Breast epithelium (tissue), 4 donors: ENCODE measurements at regions not wholly inside any gene's neighbourhood (a gene's known extent, or its start where the extent isn't known, plus 50 kb on each side); places are given as distances from the start of the nearest gene placed in this dataset.
A peak's percentile ranks its signal among the peaks of the same experiment; 100 is the strongest.

Source experiments
- DNase-seq, 2 donors: peaks; one replicate each; pipeline ENCODE4 v3.0.0-alpha.2; 2019; ENCODE audit warnings: low spot score in 2 of 2
- H3K27ac ChIP-seq, 2 donors: fragments of 200-600 bp; sonication (generic) in 1 of 2; one replicate each; pipeline ENCODE4 v1.5.1; 2016 to 2019; ENCODE audit warnings: mild to moderate bottlenecking in 1 of 2
- H3K27me3 ChIP-seq, 2 donors: fragments of 200-600 bp; sonication (generic) in 1 of 2; one replicate each; pipeline versions ENCODE4 v1.5.1 to v1.6.0; 2017 to 2019; ENCODE audit warnings: control low read depth in 1 of 2, mild to moderate bottlenecking in 1 of 2
- H3K36me3 ChIP-seq: fragments of 200-600 bp; one replicate; pipeline ENCODE4 v1.5.1; 2019
- H3K4me1 ChIP-seq, 2 donors: fragments of 200-600 bp; sonication (generic); one replicate each; pipeline ENCODE4 v1.5.1; 2016 to 2019; ENCODE audit warnings: control low read depth in 1 of 2
- H3K4me3 ChIP-seq, 3 donors: fragments of 200-600 bp; sonication (generic); 1 replicate in 2 of 3; 2 replicates in 1 of 3; pipeline ENCODE4 v1.5.1; 2016 to 2019; ENCODE audit warnings: mild to moderate bottlenecking in 3 of 3, moderate library complexity in 2 of 3
- H3K9me3 ChIP-seq, 2 donors: fragments of 200-600 bp; sonication (generic) in 1 of 2; one replicate each; pipeline ENCODE4 v1.5.1; 2016 to 2019; ENCODE audit warnings: control low read depth in 1 of 2
- POLR2A ChIP-seq: fragments of 450-650 bp; IDR thresholded peaks from one replicate; pipeline ENCODE4 v1.6.1; 2016; ENCODE audit warnings: antibody characterized with exemption, mild to moderate bottlenecking, moderate library complexity
- POLR2AphosphoS5 ChIP-seq, 3 donors: sonication (generic); formaldehyde crosslinking; IDR thresholded peaks; one replicate each; pipeline ENCODE4 v1.6.1; 2017; ENCODE audit warnings: antibody characterized with exemption in 3 of 3
- intact Hi-C: fragments of 100-400 bp; cut with DNase I; formaldehyde crosslinking; loops from one replicate; pipeline ENCODE4 v1.15.1; 2023; ENCODE audit warnings: low total_unique reads
- TF ChIP-seq, protein P1 (sequence below), 3 donors: fragments of 450-650 bp; IDR thresholded peaks; one replicate each; pipeline ENCODE4 v1.5.1; 2016 to 2017; ENCODE audit warnings: antibody characterized with exemption in 3 of 3, mild to moderate bottlenecking in 3 of 3, moderate library complexity in 3 of 3

DNA sequence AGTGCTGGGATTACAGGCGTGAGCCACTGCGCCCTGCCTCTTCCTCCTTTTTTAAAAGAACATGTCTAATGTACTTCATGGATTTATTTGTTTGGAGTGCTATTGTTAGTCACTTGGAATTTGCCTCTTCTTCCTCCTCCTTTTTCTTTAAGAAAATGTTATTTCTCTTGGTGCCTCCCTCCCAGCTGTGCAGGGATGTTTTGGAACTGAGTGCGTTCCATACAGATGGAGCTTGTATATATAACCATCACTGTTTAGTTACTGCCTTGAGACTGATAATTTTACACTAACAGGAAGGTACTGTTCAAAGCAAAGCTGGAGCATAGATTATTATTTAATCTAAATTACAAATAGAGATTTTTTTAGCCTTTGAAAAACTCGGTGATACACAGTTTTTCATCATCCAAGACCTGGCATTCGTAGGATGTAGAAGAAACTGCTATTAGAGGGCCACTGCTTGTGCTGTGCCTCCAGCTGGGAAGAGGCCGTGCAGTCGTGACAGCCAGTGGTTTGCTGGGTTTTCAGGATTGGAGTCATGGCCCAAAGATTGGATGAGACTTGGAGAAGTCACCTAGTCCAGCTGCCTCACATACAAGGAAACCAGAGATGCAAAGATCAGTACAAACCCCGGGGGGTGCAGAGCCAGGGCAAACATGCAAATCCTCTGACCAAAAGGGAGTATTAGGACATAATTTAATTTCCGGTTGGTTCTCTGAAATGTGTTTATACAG, 123.1 kb downstream of the PLEKHG1 start:
- Histone ChIP-seq H3K9me3 (no peaks in the 10 kb centered on the region), H3K36me3 (no peaks in the 10 kb centered on the region), H3K27ac (no peak overlapping the region), H3K27me3 (no peaks in the 10 kb centered on the region), H3K4me3 (no peak overlapping the region), H3K4me1 (no peaks in the 10 kb centered on the region)
- intact Hi-C loops: no loop called here
- TF ChIP-seq POLR2A (no peak), POLR2AphosphoS5 (IDR thresholded peaks at IDR 0.05) (no peak)
- TF ChIP-seq, protein P1, sequence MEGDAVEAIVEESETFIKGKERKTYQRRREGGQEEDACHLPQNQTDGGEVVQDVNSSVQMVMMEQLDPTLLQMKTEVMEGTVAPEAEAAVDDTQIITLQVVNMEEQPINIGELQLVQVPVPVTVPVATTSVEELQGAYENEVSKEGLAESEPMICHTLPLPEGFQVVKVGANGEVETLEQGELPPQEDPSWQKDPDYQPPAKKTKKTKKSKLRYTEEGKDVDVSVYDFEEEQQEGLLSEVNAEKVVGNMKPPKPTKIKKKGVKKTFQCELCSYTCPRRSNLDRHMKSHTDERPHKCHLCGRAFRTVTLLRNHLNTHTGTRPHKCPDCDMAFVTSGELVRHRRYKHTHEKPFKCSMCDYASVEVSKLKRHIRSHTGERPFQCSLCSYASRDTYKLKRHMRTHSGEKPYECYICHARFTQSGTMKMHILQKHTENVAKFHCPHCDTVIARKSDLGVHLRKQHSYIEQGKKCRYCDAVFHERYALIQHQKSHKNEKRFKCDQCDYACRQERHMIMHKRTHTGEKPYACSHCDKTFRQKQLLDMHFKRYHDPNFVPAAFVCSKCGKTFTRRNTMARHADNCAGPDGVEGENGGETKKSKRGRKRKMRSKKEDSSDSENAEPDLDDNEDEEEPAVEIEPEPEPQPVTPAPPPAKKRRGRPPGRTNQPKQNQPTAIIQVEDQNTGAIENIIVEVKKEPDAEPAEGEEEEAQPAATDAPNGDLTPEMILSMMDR (IDR thresholded peaks at IDR 0.05): no peak
- DNase-seq: no peak

DNA sequence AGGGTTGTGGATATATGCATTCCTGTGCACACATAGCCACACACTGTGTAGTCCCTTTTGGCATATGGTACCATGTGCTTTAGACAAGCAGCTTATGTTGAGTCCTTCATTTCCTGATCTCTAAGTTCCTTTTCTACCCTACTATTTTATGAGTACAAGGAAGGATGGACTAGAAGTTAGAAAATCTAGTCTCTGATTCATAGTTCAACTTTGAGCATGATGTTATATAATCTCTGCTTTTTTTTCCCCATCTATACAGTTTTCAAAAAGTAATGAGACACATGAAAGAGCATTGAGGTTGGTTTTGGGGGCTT, 123.6 kb downstream of the PLEKHG1 start:
- H3K4me3 ChIP-seq: no peak overlapping the region
- no peaks in the 10 kb centered on the region for H3K9me3 ChIP-seq
- no peak overlapping the region for H3K27ac ChIP-seq
- intact Hi-C loops: no loop called here
- no peaks in the 10 kb centered on the region for H3K4me1 ChIP-seq
- no peaks in the 10 kb centered on the region for H3K36me3 ChIP-seq
- no peak for DNase-seq
- no peaks in the 10 kb centered on the region for H3K27me3 ChIP-seq
- TF ChIP-seq, protein P1 (IDR thresholded peaks at IDR 0.05): no peak
- TF ChIP-seq POLR2A: no peak
- TF ChIP-seq POLR2AphosphoS5 (IDR thresholded peaks at IDR 0.05): no peak

DNA sequence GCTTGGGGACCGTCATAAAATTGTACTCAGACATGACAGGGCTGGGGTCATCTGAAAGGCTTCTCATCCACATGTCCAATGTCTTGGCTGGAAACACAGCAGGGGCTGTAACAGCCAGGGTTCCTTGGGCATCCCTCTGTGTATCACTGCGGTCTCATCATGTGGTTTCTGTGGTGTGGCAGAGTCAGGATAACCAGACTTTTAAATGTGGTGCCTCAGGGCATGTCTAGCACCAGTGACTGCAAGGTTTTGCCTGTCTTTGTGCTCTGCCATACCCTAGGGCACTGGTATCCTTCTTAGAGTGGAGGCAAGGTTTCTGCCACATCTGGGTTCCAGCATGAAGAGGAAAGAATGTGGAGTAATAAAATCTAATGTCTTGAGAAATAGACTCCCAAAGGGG, 124.2 kb downstream of the PLEKHG1 start:
- Histone ChIP-seq H3K4me1 (no peaks in the 10 kb centered on the region), H3K27ac (peak overlapping the region; percentile 0 to 10), H3K4me3 (no peak overlapping the region), H3K36me3 (no peaks in the 10 kb centered on the region), H3K27me3 (no peaks in the 10 kb centered on the region), H3K9me3 (no peaks in the 10 kb centered on the region)
- DNase-seq: peak in 1 of 2 donors; percentile 34
- intact Hi-C loops: no loop called here
- TF ChIP-seq, protein P1 (IDR thresholded peaks at IDR 0.05): no peak
- no peak for TF ChIP-seq POLR2AphosphoS5 (IDR thresholded peaks at IDR 0.05)
- no peak for TF ChIP-seq POLR2A

DNA sequence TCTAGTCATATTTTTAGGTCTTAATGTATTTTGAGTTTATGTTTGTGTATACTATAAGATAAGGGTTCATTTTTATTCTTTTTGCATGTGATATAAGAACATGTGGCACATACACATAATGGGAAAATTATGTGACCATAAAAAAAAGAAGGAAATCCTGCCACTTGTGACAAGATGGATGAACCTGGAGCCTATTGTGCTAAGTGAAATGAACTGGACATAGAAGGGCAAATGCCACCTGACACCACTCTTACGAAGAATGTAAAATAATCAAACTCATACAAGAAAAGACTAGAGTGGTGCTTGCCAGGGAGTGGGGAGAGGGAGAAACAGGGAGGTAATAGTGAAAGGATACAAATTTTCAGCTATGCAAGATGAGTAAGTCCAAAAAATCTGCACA, 126.1 kb downstream of the PLEKHG1 start:
- no peaks in the 10 kb centered on the region for H3K9me3 ChIP-seq
- no peaks in the 10 kb centered on the region for H3K27me3 ChIP-seq
- intact Hi-C loops: no loop called here
- H3K4me1 ChIP-seq: no peaks in the 10 kb centered on the region
- no peak for DNase-seq
- no peaks in the 10 kb centered on the region for H3K36me3 ChIP-seq
- no peak overlapping the region for H3K27ac ChIP-seq
- no peak overlapping the region for H3K4me3 ChIP-seq
- TF ChIP-seq, protein P1 (IDR thresholded peaks at IDR 0.05): no peak
- TF ChIP-seq POLR2AphosphoS5 (IDR thresholded peaks at IDR 0.05) (no peak), POLR2A (no peak)

DNA sequence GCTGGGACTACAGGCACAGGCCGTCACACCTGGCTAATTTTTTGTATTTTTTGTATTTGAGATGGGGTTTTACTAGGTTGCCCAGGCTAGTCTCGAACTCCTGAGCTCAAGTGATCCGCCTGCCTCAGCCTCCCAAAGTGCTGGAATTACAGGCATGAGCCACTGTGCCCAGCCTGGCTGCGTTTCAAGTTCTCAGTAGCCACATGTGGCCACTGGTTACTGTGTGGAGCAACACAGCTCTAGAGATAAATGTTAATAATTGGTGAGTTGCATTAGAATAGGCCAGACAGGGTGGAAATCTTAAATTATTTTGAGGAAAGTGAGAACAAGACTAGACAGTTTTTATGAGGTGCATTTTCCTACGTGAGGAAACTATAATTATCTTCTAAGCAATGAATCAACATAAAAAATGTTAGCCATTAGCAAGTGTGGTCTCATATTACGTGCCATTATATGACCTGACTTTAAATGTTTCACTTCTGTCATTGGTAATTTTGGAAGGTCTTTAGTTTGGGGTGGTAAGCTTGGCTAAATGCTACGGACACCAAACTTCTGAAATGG, 129.6 kb downstream of the PLEKHG1 start:
- DNase-seq: no peak
- Histone ChIP-seq H3K36me3 (no peaks in the 10 kb centered on the region), H3K4me1 (no peaks in the 10 kb centered on the region), H3K27me3 (no peaks in the 10 kb centered on the region), H3K9me3 (no peaks in the 10 kb centered on the region), H3K4me3 (no peak overlapping the region), H3K27ac (no peak overlapping the region)
- intact Hi-C loops: no loop called here
- TF ChIP-seq POLR2AphosphoS5 (IDR thresholded peaks at IDR 0.05) (no peak), POLR2A (no peak)
- TF ChIP-seq, protein P1 (IDR thresholded peaks at IDR 0.05): no peak
